Activated CD4-positive, alpha-beta T cell treated with anti-CD3 and anti-CD28 coated beads, Interleukin-2, amount 50 U/mL, for 4 hours (primary cell): ENCODE measurements at regions not wholly inside any gene's neighbourhood (a gene's known extent, or its start where the extent isn't known, plus 50 kb on each side); places are given as distances from the start of the nearest gene placed in this dataset.

ENCODE experiments used
- DNase-seq, 2 experiments: peaks; one replicate each; pipeline ENCODE4 v3.0.0-alpha.2; 2020

- no peak for DNase-seq
These were observed 172.7 kb upstream of the ZP4 start for GRCh38 chr1:238063454-238063853.

GRCh38 chr1:238061967-238062613 is 171.4 kb upstream of the ZP4 start:
- no peak for DNase-seq

GRCh38 chr1:238060061-238060460 is 169.3 kb upstream of the ZP4 start:
- DNase-seq: no peak

- DNase-seq: no peak
These were observed 162.0 kb upstream of the ZP4 start for GRCh38 chr1:238052496-238053266.

DNA sequence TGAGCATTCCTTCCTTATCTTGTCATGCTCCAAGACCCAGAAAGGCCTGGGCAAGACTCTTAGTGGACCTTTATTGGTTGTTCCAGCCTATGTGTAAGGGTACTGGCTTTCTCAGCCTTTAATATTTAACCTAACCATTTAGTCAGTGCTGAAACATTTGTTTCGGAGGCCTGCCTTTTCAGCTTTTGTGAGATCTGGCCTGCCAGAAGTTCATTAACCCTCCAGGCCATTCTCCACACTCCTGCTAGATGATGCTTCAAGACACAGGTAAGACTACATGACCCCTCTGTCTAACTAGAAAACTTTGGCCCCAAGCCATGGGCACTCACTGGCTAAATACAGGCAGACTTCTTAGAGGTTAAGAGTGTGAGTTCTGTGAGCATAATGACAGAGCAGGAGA is 138.4 kb upstream of the ZP4 start:
- no peak for DNase-seq

- DNase-seq: no peak
These were observed 136.6 kb upstream of the ZP4 start for GRCh38 chr1:238027366-238027765.

DNA sequence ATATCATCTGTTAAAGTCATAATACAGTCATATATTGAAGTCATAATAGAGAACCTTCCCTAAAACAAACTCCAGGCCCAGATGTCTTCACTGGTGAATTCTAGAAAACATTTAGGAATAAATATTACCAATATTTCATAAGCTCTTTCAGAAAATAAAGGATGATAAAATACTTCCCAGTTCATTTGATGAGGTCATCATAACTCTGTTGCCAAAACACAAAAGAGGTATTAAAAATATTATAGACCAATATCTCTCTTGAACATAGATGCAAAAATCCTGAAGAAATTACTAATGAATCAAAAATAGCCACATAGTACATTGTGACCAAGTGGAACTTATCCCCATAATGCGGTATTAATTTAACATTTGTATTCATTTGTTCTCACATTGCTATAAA is 132.4 kb upstream of the ZP4 start:
- no peak for DNase-seq

DNA sequence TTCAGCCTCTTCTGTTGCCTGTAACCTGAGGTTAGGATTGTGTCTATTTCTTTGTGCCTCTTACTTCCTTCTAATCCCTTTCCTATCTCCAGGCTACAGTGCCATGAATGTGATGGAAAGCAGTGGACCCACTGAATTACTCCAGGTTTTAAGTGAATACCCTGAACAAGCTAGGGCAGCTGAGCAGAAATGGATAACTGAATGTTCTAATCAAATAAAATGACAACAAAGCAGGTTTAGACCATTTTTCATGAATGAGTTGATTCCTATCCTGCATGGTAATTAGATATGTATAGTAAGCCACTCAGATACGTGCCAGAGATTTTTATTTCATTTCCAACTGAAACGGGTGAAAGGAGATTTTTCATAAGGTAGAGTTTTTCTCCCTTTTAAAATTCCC is 127.5 kb upstream of the ZP4 start:
- DNase-seq: no peak

DNA sequence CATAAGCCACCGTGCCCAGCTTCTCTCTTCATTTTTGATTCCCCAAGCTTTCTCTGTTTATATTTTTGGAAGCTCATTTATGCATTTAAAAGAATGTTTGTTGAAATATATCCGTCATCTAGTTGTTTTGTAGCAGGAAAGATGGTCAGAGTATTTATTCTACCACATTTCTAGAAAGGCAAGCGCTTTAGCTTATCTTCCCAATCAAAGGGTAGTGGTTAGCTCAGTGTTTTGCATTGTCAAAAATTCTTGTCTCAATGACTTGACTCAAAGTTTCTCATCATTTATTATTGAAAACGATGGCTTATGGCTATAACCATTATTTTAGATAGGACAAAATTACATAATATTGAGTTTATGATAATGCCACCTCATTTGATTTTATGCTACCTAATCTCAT is 116.1 kb upstream of the ZP4 start:
- DNase-seq: no peak

DNA sequence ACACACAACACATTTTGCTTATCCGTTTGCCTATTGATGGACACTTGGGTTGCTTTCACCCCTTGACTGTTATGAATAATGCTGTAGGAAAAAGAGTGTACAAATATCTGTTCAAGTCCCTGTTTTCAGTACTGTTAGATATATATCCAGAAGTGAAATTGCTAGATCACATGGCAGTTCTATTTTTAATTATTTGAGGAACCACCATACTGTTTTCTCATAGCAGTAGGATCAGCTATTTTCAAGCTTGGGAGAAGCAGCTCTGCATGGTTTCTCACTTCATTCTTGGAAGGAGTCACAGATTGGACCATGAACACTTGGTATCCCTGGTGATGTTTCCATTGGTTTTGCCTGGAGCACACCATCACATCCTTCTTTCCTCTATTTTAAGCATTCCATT is 114.4 kb upstream of the ZP4 start:
- DNase-seq: no peak

DNA sequence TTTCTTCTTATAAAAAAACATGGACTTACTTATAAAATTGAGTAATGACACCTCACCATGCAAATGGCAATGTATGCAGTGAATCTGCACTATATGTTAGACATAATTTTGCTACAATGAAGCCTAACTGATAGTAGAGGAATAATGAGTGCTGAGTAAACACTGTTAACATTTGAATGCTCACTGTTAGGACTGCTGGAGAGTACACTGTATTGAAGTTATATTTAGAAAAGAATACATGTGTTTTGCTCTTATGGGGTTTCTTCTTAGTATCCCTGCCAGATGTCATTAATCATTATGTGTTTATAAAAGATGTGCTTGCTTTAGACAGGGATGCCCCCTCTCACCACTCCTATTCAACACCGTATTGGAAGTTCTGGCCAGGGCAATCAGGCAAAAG is 111.1 kb upstream of the ZP4 start:
- no peak for DNase-seq

- no peak for DNase-seq
These were observed 108.8 kb upstream of the ZP4 start for GRCh38 chr1:237999426-238000052.

DNA sequence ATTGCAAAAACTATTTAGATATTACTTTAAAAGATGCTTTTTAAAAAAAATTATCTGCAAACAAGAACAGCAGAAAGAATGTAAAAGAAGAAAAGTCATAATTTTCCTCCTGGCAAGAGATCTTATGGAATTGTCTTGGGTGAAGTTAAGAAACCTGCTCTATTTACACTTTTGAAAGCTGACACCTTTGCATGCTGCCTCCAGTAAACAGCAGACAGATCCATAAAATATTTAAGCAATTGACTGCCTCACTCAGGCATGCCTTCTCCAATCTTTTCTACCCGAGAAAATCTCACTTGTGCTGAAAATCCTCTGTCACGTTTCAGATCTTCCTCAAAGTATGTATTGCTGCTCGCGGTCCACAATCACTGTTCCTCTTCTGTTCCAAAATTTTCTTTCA is 107.9 kb upstream of the ZP4 start:
- no peak for DNase-seq

DNA sequence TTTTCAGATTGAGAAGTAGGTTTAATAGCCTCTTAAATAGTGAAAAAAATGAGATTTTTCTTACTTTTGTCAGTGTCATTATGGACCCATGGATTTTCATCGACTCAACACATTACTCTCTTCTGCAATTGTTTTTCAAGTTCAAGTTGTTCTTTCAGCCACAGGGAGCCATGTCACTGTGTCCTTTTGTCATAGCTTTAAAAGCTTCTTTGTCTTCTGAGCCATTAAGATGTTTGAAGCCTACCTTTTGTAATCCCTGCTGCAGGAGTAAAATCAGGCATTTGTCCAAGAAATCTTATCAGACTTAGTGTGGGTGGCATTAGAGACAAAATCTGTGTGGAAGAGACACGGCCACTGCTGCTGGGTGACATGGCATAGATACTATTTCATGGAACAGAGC is 92.8 kb upstream of the ZP4 start:
- no peak for DNase-seq

DNA sequence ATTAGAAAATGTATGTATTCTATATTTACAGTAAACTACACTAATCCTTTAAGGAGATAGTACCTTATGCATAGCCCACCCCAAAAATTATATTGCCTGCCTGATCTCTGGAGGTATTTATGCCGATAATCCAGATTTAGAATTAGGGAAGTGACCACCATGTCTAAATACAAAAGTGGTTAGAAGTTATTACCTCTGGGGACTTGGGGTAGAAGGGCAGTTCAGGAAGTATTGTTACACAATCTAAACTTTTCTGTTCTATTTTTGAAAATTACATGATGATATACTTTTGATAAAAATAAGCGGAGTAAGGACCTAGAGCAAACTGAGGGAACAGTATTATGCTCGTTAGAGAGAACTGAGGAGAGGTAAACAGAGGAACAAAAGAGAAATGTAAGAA is 90.5 kb upstream of the ZP4 start:
- DNase-seq: no peak

DNA sequence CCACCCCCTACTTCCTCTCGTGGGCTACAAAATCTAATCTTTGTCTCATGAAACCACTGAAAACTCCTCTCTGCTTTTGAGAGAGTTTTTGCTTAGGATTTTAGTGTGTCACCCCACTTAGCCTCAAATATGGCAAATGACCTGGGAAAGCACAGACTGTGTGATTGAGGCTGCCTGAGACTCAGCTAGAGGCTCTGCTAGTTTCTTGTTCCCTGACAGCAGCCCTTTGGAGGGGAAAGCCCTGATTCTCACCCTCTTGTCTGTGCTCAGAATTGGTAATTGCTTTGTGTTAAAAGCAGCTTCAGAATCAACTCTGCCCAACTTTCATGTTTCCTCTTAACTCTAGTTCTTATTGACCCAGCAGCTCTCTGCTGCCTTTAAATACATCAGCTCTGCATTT is 85.6 kb upstream of the ZP4 start:
- DNase-seq: no peak

- no peak for DNase-seq
These were observed 85.2 kb upstream of the ZP4 start for GRCh38 chr1:237975903-237976302.

GRCh38 chr1:237975376-237975775 is 84.7 kb upstream of the ZP4 start:
- no peak for DNase-seq

- DNase-seq: no peak
These were observed 81.5 kb upstream of the ZP4 start for GRCh38 chr1:237972186-237972585.

DNA sequence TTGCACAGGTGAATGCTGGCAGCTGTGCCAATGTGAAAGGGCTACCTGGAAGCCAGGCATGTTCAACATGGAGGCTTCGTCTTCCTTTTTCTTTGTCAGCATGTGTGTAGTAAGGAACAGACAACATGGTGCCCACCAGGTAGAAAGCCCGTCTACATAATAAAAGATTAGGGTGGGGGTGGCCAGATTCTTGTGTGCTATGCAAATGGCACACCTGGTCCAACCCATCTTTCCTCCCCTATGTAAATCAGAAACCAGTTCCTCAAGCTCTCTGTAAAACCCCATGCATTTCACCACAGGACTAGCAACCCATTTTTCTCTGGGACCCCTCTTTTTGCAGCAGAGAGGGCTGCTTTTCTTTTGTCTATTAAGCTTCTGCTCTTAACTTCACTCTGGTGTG is 72.3 kb upstream of the ZP4 start:
- DNase-seq: no peak

DNA sequence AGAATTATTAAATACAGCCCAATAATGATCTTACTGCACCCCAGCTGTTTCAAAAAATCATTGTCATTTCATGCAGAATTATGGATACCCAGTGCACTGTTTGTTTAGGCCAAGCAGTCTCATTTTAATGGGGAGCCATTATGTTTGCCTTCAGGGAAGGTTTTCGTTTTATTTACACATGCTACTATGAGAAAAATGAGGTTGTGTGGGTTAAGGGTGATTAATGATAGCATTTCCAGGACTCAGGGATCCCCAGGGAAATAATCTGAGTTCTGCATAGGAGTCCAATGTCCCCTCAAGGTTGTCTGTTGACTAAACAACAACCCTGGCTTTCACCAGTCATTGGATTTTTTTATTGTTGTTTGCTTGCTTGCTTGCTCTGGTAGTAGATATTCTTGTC is 71.0 kb upstream of the ZP4 start:
- no peak for DNase-seq

GRCh38 chr1:237959838-237960237 is 69.1 kb upstream of the ZP4 start:
- no peak for DNase-seq

DNA sequence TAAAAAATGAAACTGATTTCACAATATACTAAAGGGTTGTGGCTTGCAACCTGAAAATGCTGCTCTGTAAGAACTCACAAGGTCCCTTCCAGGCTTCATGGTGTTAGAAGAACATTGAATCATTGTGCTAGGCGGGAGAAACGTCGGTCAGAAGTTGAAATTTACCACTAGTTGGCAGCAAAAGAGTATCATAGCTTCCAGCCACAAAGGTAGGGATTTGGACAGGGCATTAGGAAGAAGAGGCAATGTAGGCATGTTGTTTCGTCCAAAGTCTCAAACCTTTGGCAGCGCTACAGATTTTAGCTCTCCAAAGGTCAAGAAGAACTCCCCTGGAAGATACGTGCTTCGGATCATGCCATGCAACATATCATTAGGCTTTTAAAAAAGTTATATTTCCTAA is 62.5 kb upstream of the ZP4 start:
- DNase-seq: no peak
